ENCODE measurements at regions not wholly inside any gene's neighbourhood (a gene's known extent, or its start where the extent isn't known, plus 50 kb on each side); places are given as distances from the start of the nearest gene placed in this dataset.

- DNase-seq (no peak), ATAC-seq (no peak)
- ChIA-PET POLR2A (ENCODE audit: unreplicated experiment) (no interaction called here), CTCF (no interaction called here)
- no TSS peak for BruUV-seq (replicated peaks)
- H2AFZ ChIP-seq (ENCODE audit: low read length) = no peak overlapping the region
- H3K4me1 ChIP-seq (ENCODE audit: insufficient read depth, low read length) = no peaks in the 10 kb centered on the region
- H3K27me3 ChIP-seq (ENCODE audit: low read length) = no peaks in the 10 kb centered on the region
- no peaks in the 10 kb centered on the region for H4K20me1 ChIP-seq (ENCODE audit: low read length)
- no peak for TF ChIP-seq EZH2phosphoT487 (IDR thresholded peaks at IDR 0.05; ENCODE audit: borderline replicate concordance, low read length)
- TF ChIP-seq, protein P1, sequence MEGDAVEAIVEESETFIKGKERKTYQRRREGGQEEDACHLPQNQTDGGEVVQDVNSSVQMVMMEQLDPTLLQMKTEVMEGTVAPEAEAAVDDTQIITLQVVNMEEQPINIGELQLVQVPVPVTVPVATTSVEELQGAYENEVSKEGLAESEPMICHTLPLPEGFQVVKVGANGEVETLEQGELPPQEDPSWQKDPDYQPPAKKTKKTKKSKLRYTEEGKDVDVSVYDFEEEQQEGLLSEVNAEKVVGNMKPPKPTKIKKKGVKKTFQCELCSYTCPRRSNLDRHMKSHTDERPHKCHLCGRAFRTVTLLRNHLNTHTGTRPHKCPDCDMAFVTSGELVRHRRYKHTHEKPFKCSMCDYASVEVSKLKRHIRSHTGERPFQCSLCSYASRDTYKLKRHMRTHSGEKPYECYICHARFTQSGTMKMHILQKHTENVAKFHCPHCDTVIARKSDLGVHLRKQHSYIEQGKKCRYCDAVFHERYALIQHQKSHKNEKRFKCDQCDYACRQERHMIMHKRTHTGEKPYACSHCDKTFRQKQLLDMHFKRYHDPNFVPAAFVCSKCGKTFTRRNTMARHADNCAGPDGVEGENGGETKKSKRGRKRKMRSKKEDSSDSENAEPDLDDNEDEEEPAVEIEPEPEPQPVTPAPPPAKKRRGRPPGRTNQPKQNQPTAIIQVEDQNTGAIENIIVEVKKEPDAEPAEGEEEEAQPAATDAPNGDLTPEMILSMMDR (conservative IDR thresholded peaks at IDR 0.05; ENCODE audit: low read depth, low read length) = no peak
- TF ChIP-seq EZH2 (IDR thresholded peaks at IDR 0.05; ENCODE audit: low read length, unreplicated experiment) = no peak
- no peaks in the 10 kb centered on the region for H3K9me3 ChIP-seq (ENCODE audit: low read length)
- no peak overlapping the region for H3K4me3 ChIP-seq (ENCODE audit: low read length)
- no peaks in the 10 kb centered on the region for H3K36me3 ChIP-seq (ENCODE audit: low read depth, low read length)
- no peaks in the 10 kb centered on the region for H3F3A ChIP-seq (ENCODE audit: low read length, unreplicated experiment)
- no peaks in the 10 kb centered on the region for H3K79me2 ChIP-seq (ENCODE audit: low read length)
- H3K9me2 ChIP-seq (replicated peaks; ENCODE audit: low read length) = no peaks in the 10 kb centered on the region
- no peak overlapping the region for H3K9ac ChIP-seq (ENCODE audit: low read length)
- no peak overlapping the region for H3K27ac ChIP-seq (ENCODE audit: low read length)
- intact Hi-C loops (cut with micrococcal nuclease) = no loop called here
- H3K4me2 ChIP-seq (ENCODE audit: low read length) = no peak overlapping the region
Measured at GRCh38 chr7:67564959-67565358, 568.3 kb downstream of the TYW1 start.

DNA sequence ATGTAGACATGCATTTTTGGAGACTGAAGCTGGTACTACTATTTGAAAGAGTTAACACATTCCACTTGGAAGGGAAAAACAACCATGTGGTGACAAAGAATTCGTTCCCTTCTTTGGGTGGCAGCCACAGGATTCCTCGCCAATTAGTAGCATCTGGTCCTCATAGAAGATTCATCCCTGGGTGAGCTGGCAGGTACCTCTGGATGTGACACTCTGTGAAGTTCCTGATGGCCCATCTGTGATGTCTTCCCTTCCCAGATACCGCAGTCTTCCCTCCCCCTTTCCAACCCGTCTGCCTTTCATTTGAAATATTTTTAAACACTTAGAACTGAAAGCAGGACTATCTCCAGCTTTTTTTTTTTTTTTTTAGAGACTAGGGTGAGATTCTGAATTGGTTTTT is 569.5 kb downstream of the TYW1 start:
- BruUV-seq (replicated peaks) = no TSS peak
- no peaks in the 10 kb centered on the region for H3K27me3 ChIP-seq (ENCODE audit: low read length)
- H3K9me2 ChIP-seq (replicated peaks; ENCODE audit: low read length) = no peaks in the 10 kb centered on the region
- no peaks in the 10 kb centered on the region for H4K20me1 ChIP-seq (ENCODE audit: low read length)
- H3K9ac ChIP-seq (ENCODE audit: low read length) = no peak overlapping the region
- no peak overlapping the region for H2AFZ ChIP-seq (ENCODE audit: low read length)
- DNase-seq (no peak), ATAC-seq (no peak)
- H3K9me3 ChIP-seq (ENCODE audit: low read length) = no peaks in the 10 kb centered on the region
- no peak overlapping the region for H3K4me2 ChIP-seq (ENCODE audit: low read length)
- H3F3A ChIP-seq (ENCODE audit: low read length, unreplicated experiment) = no peaks in the 10 kb centered on the region
- TF ChIP-seq, protein P1 (conservative IDR thresholded peaks at IDR 0.05; ENCODE audit: low read depth, low read length) = no peak
- no peak for TF ChIP-seq EZH2 (IDR thresholded peaks at IDR 0.05; ENCODE audit: low read length, unreplicated experiment)
- no peak for TF ChIP-seq EZH2phosphoT487 (IDR thresholded peaks at IDR 0.05; ENCODE audit: borderline replicate concordance, low read length)
- no peaks in the 10 kb centered on the region for H3K79me2 ChIP-seq (ENCODE audit: low read length)
- H3K4me3 ChIP-seq (ENCODE audit: low read length) = no peak overlapping the region
- ChIA-PET POLR2A (ENCODE audit: unreplicated experiment) (no interaction called here), CTCF (no interaction called here)
- no peaks in the 10 kb centered on the region for H3K36me3 ChIP-seq (ENCODE audit: low read depth, low read length)
- no peaks in the 10 kb centered on the region for H3K4me1 ChIP-seq (ENCODE audit: insufficient read depth, low read length)
- H3K27ac ChIP-seq (ENCODE audit: low read length) = no peak overlapping the region
- intact Hi-C loops (cut with micrococcal nuclease) = no loop called here

GRCh38 chr7:67571026-67571545 is 574.5 kb downstream of the TYW1 start:
- POLR2A ChIA-PET (ENCODE audit: unreplicated experiment) = no interaction called here
- BruUV-seq (replicated peaks) = no TSS peak

More at GRCh38 chr7:67571026-67571545, 574.5 kb downstream of the TYW1 start:
- no peaks in the 10 kb centered on the region for H3K27me3 ChIP-seq (ENCODE audit: low read length)
- H4K20me1 ChIP-seq (ENCODE audit: low read length) = no peaks in the 10 kb centered on the region
- H2AFZ ChIP-seq (ENCODE audit: low read length) = no peak overlapping the region
- H3K4me1 ChIP-seq (ENCODE audit: insufficient read depth, low read length) = no peaks in the 10 kb centered on the region
- no peaks in the 10 kb centered on the region for H3K9me2 ChIP-seq (replicated peaks; ENCODE audit: low read length)
- H3K9me3 ChIP-seq (ENCODE audit: low read length) = no peaks in the 10 kb centered on the region
- intact Hi-C loops (cut with micrococcal nuclease) = no loop called here
- DNase-seq (no peak), ATAC-seq (no peak)
- no peak overlapping the region for H3K4me2 ChIP-seq (ENCODE audit: low read length)
- H3F3A ChIP-seq (ENCODE audit: low read length, unreplicated experiment) = no peaks in the 10 kb centered on the region
- H3K36me3 ChIP-seq (ENCODE audit: low read depth, low read length) = no peaks in the 10 kb centered on the region
- no peaks in the 10 kb centered on the region for H3K79me2 ChIP-seq (ENCODE audit: low read length)
- H3K9ac ChIP-seq (ENCODE audit: low read length) = no peak overlapping the region
- CTCF ChIA-PET = no interaction called here
- no peak overlapping the region for H3K27ac ChIP-seq (ENCODE audit: low read length)
- no peak overlapping the region for H3K4me3 ChIP-seq (ENCODE audit: low read length)
- TF ChIP-seq EZH2phosphoT487 (IDR thresholded peaks at IDR 0.05; ENCODE audit: borderline replicate concordance, low read length) (no peak), EZH2 (IDR thresholded peaks at IDR 0.05; ENCODE audit: low read length, unreplicated experiment) (no peak)
- TF ChIP-seq, protein P1 (conservative IDR thresholded peaks at IDR 0.05; ENCODE audit: low read depth, low read length) = no peak
